ENCODE measurements at regions not wholly inside any gene's neighbourhood (a gene's known extent, or its start where the extent isn't known, plus 50 kb on each side); places are given as distances from the start of the nearest gene placed in this dataset.

DNA sequence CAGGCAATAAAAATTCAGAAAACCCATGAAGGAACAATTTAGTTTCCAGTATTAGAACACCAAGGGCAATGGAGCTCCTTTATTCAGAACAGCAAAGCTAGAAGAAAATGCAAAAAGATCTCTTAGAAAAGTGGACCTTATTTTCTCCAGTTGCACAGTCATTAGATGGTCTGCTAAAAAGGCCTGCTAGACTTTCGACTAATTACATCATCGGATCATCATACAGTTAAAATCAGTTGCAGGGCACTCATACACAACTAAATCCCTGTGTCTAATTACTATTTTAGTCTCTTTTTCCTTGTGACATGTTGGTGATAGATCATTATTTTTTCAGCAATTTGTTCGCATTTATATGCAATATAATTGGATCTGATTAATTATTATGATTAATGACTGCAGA lies 425.3 kb downstream of the NR4A2 start:
- TF ChIP-seq, protein P1, sequence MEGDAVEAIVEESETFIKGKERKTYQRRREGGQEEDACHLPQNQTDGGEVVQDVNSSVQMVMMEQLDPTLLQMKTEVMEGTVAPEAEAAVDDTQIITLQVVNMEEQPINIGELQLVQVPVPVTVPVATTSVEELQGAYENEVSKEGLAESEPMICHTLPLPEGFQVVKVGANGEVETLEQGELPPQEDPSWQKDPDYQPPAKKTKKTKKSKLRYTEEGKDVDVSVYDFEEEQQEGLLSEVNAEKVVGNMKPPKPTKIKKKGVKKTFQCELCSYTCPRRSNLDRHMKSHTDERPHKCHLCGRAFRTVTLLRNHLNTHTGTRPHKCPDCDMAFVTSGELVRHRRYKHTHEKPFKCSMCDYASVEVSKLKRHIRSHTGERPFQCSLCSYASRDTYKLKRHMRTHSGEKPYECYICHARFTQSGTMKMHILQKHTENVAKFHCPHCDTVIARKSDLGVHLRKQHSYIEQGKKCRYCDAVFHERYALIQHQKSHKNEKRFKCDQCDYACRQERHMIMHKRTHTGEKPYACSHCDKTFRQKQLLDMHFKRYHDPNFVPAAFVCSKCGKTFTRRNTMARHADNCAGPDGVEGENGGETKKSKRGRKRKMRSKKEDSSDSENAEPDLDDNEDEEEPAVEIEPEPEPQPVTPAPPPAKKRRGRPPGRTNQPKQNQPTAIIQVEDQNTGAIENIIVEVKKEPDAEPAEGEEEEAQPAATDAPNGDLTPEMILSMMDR (IDR thresholded peaks at IDR 0.05; ENCODE audit: insufficient read depth, low read depth, low read length), result no peak
- no peak for TF ChIP-seq EZH2 (IDR thresholded peaks at IDR 0.05; ENCODE audit: insufficient read depth, low read length)

Data from astrocyte (in vitro differentiated cells and primary cell).